ENCODE measurements at regions not wholly inside any gene's neighbourhood (a gene's known extent, or its start where the extent isn't known, plus 50 kb on each side); places are given as distances from the start of the nearest gene placed in this dataset.

- TF ChIP-seq REST (IDR thresholded peaks at IDR 0.05; ENCODE audit: low read depth) (no peak), EP300 (IDR thresholded peaks at IDR 0.05; ENCODE audit: borderline replicate concordance) (no peak), CEBPB (IDR thresholded peaks at IDR 0.05) (no peak), CREB1 (IDR thresholded peaks at IDR 0.05; ENCODE audit: low read depth) (no peak), YY1 (IDR thresholded peaks at IDR 0.05; ENCODE audit: low read depth) (no peak), TAF1 (IDR thresholded peaks at IDR 0.05; ENCODE audit: low read depth) (no peak), RAD21 (IDR thresholded peaks at IDR 0.05; ENCODE audit: low read depth) (no peak), ZBTB7A (IDR thresholded peaks at IDR 0.05; ENCODE audit: low read depth) (no peak), MAX (IDR thresholded peaks at IDR 0.05) (no peak), FOXM1 (IDR thresholded peaks at IDR 0.05; ENCODE audit: borderline replicate concordance, low read depth) (no peak), EGR1 (IDR thresholded peaks at IDR 0.05) (no peak)
Measured at GRCh38 chr6:85362652-85363310, 87.1 kb upstream of the NT5E start.

All from Ishikawa (cell line).